Left lung (tissue), 4 donors: ENCODE measurements at regions not wholly inside any gene's neighbourhood (a gene's known extent, or its start where the extent isn't known, plus 50 kb on each side); places are given as distances from the start of the nearest gene placed in this dataset.

Source experiments
- ATAC-seq: fragments of 200-7000 bp; cut with Tn5 transposase; one replicate; pipeline ENCODE4 v1.9.1; 2020; ENCODE audit warnings: moderate library complexity
- DNase-seq, 4 donors: peaks; one replicate each; pipeline ENCODE4 v3.0.0-alpha.2; 2013 to 2020
- H3K27ac ChIP-seq, 2 donors: fragments of 200-600 bp; sonication (generic) in 1 of 2; one replicate each; pipeline versions ENCODE4 v1.5.0 to v1.8.0; 2020 to 2021
- H3K27me3 ChIP-seq, 2 donors: fragments of 200-600 bp; sonication (generic) in 1 of 2; one replicate each; pipeline versions ENCODE4 v1.5.0 to v1.8.0; 2020 to 2021
- H3K36me3 ChIP-seq, 2 donors: fragments of 200-600 bp; sonication (generic) in 1 of 2; one replicate each; pipeline versions ENCODE4 v1.5.0 to v1.8.0; 2020 to 2021
- H3K4me1 ChIP-seq, 2 donors: fragments of 200-600 bp; one replicate each; pipeline ENCODE4 v1.8.0; 2021
- H3K4me3 ChIP-seq, 2 donors: fragments of 200-600 bp; sonication (generic) in 1 of 2; one replicate each; pipeline versions ENCODE4 v1.5.0 to v1.8.0; 2020 to 2021; ENCODE audit warnings: mild to moderate bottlenecking in 1 of 2
- H3K9me3 ChIP-seq, 2 donors: fragments of 200-600 bp; sonication (generic) in 1 of 2; one replicate each; pipeline versions ENCODE4 v1.5.0 to v1.8.0; 2020 to 2021
- intact Hi-C, 2 donors: fragments of 100-400 bp; cut with DNase I; formaldehyde crosslinking; loops; one replicate each; pipeline versions ENCODE4 v1.11.2 to v1.14.2; 2022
- TF ChIP-seq, protein P1 (sequence below), 2 donors: fragments of 200-600 bp; sonication (generic) in 1 of 2; IDR thresholded peaks; one replicate each; pipeline versions ENCODE4 v1.5.0 to v1.8.0; 2021; ENCODE audit warnings: antibody characterized with exemption in 2 of 2
- donor health status: DM: no; HTN: yes; CAD: no.
- donor health status: DM: no; HTN: no; CAD: no.

DNA sequence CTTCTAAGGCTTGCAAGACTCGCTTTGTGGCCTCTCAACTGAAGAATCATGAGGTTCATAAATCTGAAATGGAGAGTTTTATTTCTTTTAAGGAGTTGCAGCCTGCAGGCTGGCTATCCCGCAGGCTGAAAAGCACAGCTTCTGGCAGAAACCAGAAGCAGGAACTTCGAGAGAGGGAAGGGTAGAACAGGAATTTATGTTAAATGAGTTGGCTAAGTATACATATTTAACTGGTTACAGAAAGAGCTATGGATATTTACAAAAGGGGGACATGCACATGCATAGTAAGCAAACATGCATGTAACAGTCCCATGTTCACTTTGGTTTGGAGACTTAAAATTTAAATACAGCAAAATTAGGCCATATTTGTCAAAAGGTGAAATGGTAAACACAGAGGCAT is 787.0 kb downstream of the TFAP2A start:
- no peak for DNase-seq
- H3K9me3 ChIP-seq = peaks cover 0 to 36% of the 10 kb centered on the region in 2 donors
- intact Hi-C loops = no loop called here
- no peak for ATAC-seq
- no peaks in the 10 kb centered on the region for H3K36me3 ChIP-seq
- H3K27ac ChIP-seq = no peak overlapping the region
- no peak overlapping the region for H3K4me3 ChIP-seq
- no peaks in the 10 kb centered on the region for H3K4me1 ChIP-seq
- TF ChIP-seq, protein P1, sequence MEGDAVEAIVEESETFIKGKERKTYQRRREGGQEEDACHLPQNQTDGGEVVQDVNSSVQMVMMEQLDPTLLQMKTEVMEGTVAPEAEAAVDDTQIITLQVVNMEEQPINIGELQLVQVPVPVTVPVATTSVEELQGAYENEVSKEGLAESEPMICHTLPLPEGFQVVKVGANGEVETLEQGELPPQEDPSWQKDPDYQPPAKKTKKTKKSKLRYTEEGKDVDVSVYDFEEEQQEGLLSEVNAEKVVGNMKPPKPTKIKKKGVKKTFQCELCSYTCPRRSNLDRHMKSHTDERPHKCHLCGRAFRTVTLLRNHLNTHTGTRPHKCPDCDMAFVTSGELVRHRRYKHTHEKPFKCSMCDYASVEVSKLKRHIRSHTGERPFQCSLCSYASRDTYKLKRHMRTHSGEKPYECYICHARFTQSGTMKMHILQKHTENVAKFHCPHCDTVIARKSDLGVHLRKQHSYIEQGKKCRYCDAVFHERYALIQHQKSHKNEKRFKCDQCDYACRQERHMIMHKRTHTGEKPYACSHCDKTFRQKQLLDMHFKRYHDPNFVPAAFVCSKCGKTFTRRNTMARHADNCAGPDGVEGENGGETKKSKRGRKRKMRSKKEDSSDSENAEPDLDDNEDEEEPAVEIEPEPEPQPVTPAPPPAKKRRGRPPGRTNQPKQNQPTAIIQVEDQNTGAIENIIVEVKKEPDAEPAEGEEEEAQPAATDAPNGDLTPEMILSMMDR (IDR thresholded peaks at IDR 0.05) = no peak
- H3K27me3 ChIP-seq = no peaks in the 10 kb centered on the region

DNA sequence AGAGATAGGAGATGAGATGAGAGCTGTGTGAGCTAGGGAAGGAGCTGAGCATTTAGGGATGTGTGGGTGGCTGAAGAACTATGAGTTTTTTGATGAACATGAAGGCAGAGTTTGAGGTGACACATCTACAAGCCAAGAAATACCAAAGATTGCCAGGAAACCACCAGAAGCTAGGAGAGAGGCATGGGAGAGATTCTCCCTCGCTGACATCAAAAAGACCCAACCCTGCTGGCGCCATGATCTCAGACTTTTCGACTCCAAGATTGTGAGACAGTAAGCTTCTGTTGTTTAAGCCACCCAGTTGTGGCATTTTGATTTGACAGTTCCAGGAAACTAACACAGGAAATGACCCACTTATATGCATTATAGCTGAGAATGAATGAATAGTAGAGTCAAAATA is 790.9 kb downstream of the TFAP2A start:
- no peaks in the 10 kb centered on the region for H3K27me3 ChIP-seq
- TF ChIP-seq, protein P1 (IDR thresholded peaks at IDR 0.05) = no peak
- intact Hi-C loops = no loop called here

DNA sequence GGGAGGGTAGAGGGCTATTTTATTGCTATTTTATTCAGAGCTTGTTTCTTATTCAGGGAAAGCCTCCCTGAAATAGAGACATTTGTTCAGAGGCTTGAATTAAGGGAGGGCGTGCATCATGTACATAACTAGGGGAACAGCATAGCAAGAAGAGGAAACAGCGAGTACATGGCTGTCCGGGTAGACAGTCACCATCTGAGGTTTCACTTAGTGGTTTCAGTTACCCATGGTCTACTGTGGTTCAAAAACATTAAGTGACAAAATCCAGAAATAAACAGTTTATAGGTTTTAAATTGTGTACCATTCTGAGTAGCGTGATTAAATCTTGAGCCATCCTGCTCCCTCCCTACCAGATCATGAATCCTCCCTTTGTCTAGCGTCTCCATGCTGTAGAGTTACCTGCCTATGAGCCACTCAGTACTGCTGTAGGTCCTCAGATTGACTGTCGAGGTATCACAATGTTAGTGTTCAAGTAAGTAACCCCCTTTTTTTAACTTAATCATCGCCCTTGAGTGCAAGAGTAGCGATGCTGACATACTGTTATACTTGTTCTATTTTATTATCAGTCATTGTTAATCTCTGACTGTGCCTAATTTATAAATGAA is 791.5 kb downstream of the TFAP2A start:
- no peaks in the 10 kb centered on the region for H3K36me3 ChIP-seq
- H3K4me3 ChIP-seq = no peak overlapping the region
- H3K4me1 ChIP-seq = no peaks in the 10 kb centered on the region
- ATAC-seq (no peak), DNase-seq (no peak)
- TF ChIP-seq, protein P1 (IDR thresholded peaks at IDR 0.05) = no peak
- no peak overlapping the region for H3K27ac ChIP-seq
- H3K9me3 ChIP-seq = peaks cover 0 to 20% of the 10 kb centered on the region in 2 donors
- intact Hi-C loops = no loop called here
- no peaks in the 10 kb centered on the region for H3K27me3 ChIP-seq

More for the DNA sequence above, 790.9 kb downstream of the TFAP2A start:
- H3K27ac ChIP-seq = no peak overlapping the region
- DNase-seq = no peak
- H3K36me3 ChIP-seq = no peaks in the 10 kb centered on the region
- no peaks in the 10 kb centered on the region for H3K4me1 ChIP-seq
- no peak overlapping the region for H3K4me3 ChIP-seq
- peaks cover 0 to 15% of the 10 kb centered on the region in 2 donors for H3K9me3 ChIP-seq
- ATAC-seq = no peak

DNA sequence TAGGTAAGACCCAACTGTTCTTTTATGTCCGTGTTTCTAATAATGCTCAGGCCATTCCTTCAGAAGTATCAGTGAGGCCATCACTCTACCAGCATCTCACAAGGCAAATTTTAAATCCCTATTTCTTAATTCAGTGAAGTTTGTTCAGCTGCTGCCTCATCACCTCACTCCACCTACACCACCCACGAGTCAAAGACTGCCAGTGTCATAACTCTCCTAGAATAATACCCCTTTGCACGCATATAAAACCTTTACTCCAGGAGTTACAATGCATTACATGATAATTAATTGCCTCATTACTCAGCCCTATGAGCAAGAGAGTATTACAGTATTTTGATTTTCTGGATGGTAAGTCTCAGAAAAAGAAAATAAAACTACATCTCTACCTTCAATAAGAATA is 793.6 kb downstream of the TFAP2A start:
- Histone ChIP-seq H3K27ac (no peak overlapping the region), H3K27me3 (no peaks in the 10 kb centered on the region), H3K4me1 (no peaks in the 10 kb centered on the region), H3K9me3 (peaks cover 0 to 15% of the 10 kb centered on the region in 2 donors), H3K4me3 (no peak overlapping the region), H3K36me3 (no peaks in the 10 kb centered on the region)
- DNase-seq (no peak), ATAC-seq (no peak)
- intact Hi-C loops = no loop called here
- TF ChIP-seq, protein P1 (IDR thresholded peaks at IDR 0.05) = no peak

DNA sequence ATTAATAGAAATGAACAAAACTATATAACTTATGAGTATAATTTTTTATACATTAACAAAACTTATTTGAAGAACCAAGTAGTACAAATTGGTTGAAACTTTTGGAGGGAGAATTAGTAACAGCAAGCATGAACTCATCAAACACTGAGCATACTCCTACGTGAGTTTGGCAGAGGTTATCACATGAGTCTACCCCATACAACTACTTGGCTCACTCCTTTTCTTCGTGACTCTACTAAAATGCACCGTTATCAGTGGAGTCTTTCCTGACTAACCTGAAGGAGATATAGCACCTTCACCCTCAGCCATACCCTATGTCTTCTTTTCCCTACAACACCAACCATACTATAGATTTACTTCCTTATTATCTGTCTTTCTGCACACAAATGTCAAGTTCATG is 794.2 kb downstream of the TFAP2A start:
- DNase-seq (no peak), ATAC-seq (no peak)
- H3K27me3 ChIP-seq = no peaks in the 10 kb centered on the region
- H3K36me3 ChIP-seq = no peaks in the 10 kb centered on the region
- intact Hi-C loops = no loop called here
- peaks cover 0 to 10% of the 10 kb centered on the region in 2 donors for H3K9me3 ChIP-seq
- TF ChIP-seq, protein P1 (IDR thresholded peaks at IDR 0.05) = no peak
- no peak overlapping the region for H3K4me3 ChIP-seq
- H3K27ac ChIP-seq = no peak overlapping the region
- H3K4me1 ChIP-seq = no peaks in the 10 kb centered on the region
